Keratinocyte (primary cell): ENCODE measurements at regions not wholly inside any gene's neighbourhood (a gene's known extent, or its start where the extent isn't known, plus 50 kb on each side); places are given as distances from the start of the nearest gene placed in this dataset.

Source experiments
- EZH2 ChIP-seq: IDR thresholded peaks from one replicate; pipeline ENCODE4 v1.6.1; 2012; ENCODE audit warnings: inconsistent platforms, mild to moderate bottlenecking, low read length, moderate library complexity
- TF ChIP-seq, protein P1 (sequence below), 3 experiments: IDR thresholded peaks in 1 of 3; conservative IDR thresholded peaks in 1 of 3; optimal IDR thresholded peaks in 1 of 3; 2 replicates in 2 of 3; 3 replicates in 1 of 3; pipeline versions ENCODE3 to v1.5.1; 2011; ENCODE audit warnings: low read length in 3 of 3, mild to moderate bottlenecking in 3 of 3, moderate library complexity in 2 of 3, control low read depth in 1 of 3, inconsistent platforms in 1 of 3; ENCODE audit not compliant: insufficient read depth in 2 of 3; ENCODE audit errors: extremely low read depth in 1 of 3

GRCh38 chr15:25180606-25181292 lies 226.0 kb downstream of the SNRPN start:
- TF ChIP-seq, protein P1, sequence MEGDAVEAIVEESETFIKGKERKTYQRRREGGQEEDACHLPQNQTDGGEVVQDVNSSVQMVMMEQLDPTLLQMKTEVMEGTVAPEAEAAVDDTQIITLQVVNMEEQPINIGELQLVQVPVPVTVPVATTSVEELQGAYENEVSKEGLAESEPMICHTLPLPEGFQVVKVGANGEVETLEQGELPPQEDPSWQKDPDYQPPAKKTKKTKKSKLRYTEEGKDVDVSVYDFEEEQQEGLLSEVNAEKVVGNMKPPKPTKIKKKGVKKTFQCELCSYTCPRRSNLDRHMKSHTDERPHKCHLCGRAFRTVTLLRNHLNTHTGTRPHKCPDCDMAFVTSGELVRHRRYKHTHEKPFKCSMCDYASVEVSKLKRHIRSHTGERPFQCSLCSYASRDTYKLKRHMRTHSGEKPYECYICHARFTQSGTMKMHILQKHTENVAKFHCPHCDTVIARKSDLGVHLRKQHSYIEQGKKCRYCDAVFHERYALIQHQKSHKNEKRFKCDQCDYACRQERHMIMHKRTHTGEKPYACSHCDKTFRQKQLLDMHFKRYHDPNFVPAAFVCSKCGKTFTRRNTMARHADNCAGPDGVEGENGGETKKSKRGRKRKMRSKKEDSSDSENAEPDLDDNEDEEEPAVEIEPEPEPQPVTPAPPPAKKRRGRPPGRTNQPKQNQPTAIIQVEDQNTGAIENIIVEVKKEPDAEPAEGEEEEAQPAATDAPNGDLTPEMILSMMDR (optimal IDR thresholded peaks at IDR 0.05 in 1 of 3, IDR thresholded peaks at IDR 0.05 in 1 of 3, conservative IDR thresholded peaks at IDR 0.05 in 1 of 3; ENCODE audit: extremely low read depth in 1 of 3, insufficient read depth in 2 of 3, low read length in 3 of 3) = no peak
- no peak for TF ChIP-seq EZH2
